K562 (cell line): ENCODE measurements at regions not wholly inside any gene's neighbourhood (a gene's known extent, or its start where the extent isn't known, plus 50 kb on each side); places are given as distances from the start of the nearest gene placed in this dataset.

Source experiments
- ATAC-seq: fragments of 200-7000 bp; cut with Tn5 transposase; 3 replicates; pipeline ENCODE4 v1.9.1; 2020; ENCODE audit warnings: moderate library complexity
- BruUV-seq: library from RNA; stranded (reverse); fragments of 400-500 nt; replicated peaks from 2 replicates; lab custom pipeline; 2021; lab: Mats Ljungman, UMichigan
- CTCF ChIA-PET: fragments of 300-600 bp; formaldehyde crosslinking; extraction: SDS; loops from one replicate; lab custom pipeline; 2021; ENCODE audit warnings: low intra/inter-chr PET ratio; lab: Yijun Ruan, JAX
- POLR2A ChIA-PET: fragments of 300-600, 350-650 bp; sonication (Branson Sonifier 250); formaldehyde crosslinking; extraction: SDS; loops from one replicate; lab custom pipeline; 2021; ENCODE audit warnings: antibody characterized with exemption, inconsistent platforms; lab: Yijun Ruan, JAX
- DNase-seq, 4 experiments: peaks; one replicate each; pipeline versions ENCODE4 v3.0.0 to v3.0.0-alpha.2; 2011 to 2018; ENCODE audit warnings: low spot score in 3 of 4, mixed read lengths in 3 of 4; ENCODE audit errors: extremely low read depth in 1 of 4
- FAIRE-seq: peaks from 2 replicates; lab custom pipeline; 2011; peaks lifted over from hg19 to GRCh38; lab: Jason Lieb, UNC
- H2AFZ ChIP-seq: 2 replicates; pipeline ENCODE4 v1.6.0; 2011; ENCODE audit warnings: low read depth, low read length, control low read depth, inconsistent platforms
- H3K27ac ChIP-seq: fragments of 200-600 bp; 3 replicates; pipeline ENCODE4 v1.8.0; 2011; ENCODE audit warnings: low read depth, mild to moderate bottlenecking, control low read depth, inconsistent platforms, low read length, moderate library complexity, mixed read lengths; ENCODE audit errors: extremely low read depth
- H3K27me3 ChIP-seq, 2 experiments: fragments of 300-600 bp in 1 of 2; 2 replicates in 1 of 2; 3 replicates in 1 of 2; pipeline versions ENCODE4 v1.6.0 to v1.8.0; 2011; ENCODE audit warnings: inconsistent platforms in 2 of 2, low read length in 2 of 2, mild to moderate bottlenecking in 1 of 2, mixed read lengths in 1 of 2, moderate library complexity in 1 of 2; ENCODE audit not compliant: control insufficient read depth in 2 of 2, insufficient read depth in 2 of 2
- H3K36me3 ChIP-seq: fragments of 300-600 bp; 3 replicates; pipeline ENCODE4 v1.8.0; 2011; ENCODE audit warnings: mild to moderate bottlenecking, low read length, inconsistent platforms; ENCODE audit not compliant: control insufficient read depth, insufficient read depth
- H3K4me1 ChIP-seq, 2 experiments: fragments of 200-600 bp in 1 of 2; replicated peaks in 1 of 2; 2 replicates in 1 of 2; 3 replicates in 1 of 2; pipeline versions ENCODE4 v1.5.1 to v1.8.0; 2011; ENCODE audit warnings: inconsistent platforms in 2 of 2, low read length in 2 of 2, mild to moderate bottlenecking in 1 of 2, mixed read lengths in 1 of 2, moderate library complexity in 1 of 2; ENCODE audit not compliant: control insufficient read depth in 2 of 2, insufficient read depth in 2 of 2
- H3K4me2 ChIP-seq: 2 replicates; pipeline ENCODE4 v1.6.1; 2011; ENCODE audit warnings: low read length, control low read depth, inconsistent platforms, mixed read lengths; ENCODE audit not compliant: insufficient read depth
- H3K4me3 ChIP-seq: fragments of 200-600 bp; sonication (generic), shearing (Covaris generic); 2 replicates; pipeline ENCODE4 v1.5.1; 2016; ENCODE audit warnings: control low read depth, inconsistent platforms
- H3K79me2 ChIP-seq: fragments of 200-600 bp; 3 replicates; pipeline ENCODE4 v1.8.0; 2011; ENCODE audit warnings: low read length, inconsistent platforms; ENCODE audit not compliant: control insufficient read depth, insufficient read depth
- H3K9ac ChIP-seq, 2 experiments: 2 replicates each; pipeline versions ENCODE4 v1.6.0 to v1.6.1; 2011; ENCODE audit warnings: low read depth in 2 of 2, low read length in 2 of 2, control low read depth in 1 of 2, inconsistent platforms in 1 of 2, mild to moderate bottlenecking in 1 of 2, mixed read lengths in 1 of 2; ENCODE audit not compliant: insufficient read depth in 1 of 2
- H3K9me1 ChIP-seq: one replicate; pipeline ENCODE4 v1.6.0; 2011; ENCODE audit warnings: inconsistent platforms, mild to moderate bottlenecking, low read length, moderate library complexity; ENCODE audit not compliant: control insufficient read depth, insufficient read depth
- H3K9me3 ChIP-seq: replicated peaks from 2 replicates; pipeline ENCODE4 v1.5.1; 2011; ENCODE audit warnings: low read depth, low read length, inconsistent platforms; ENCODE audit not compliant: control insufficient read depth, insufficient read depth
- H4K20me1 ChIP-seq: replicated peaks from 2 replicates; pipeline ENCODE4 v1.6.1; 2011; ENCODE audit warnings: low read length, inconsistent platforms, mixed read lengths; ENCODE audit not compliant: control insufficient read depth, insufficient read depth
- BRF1 ChIP-seq: IDR thresholded peaks from 3 replicates; pipeline ENCODE4 v1.6.1; 2011; ENCODE audit warnings: borderline replicate concordance, mild to moderate bottlenecking; ENCODE audit not compliant: insufficient read length; ENCODE audit errors: extremely low read depth
- CHCHD3 ChIP-seq: fragments of 250-450 bp; sonication (Bioruptor Pico); IDR thresholded peaks from 2 replicates; pipeline ENCODE4 v2.1.2; 2022; ENCODE audit warnings: mild to moderate bottlenecking
- ELF4 ChIP-seq: fragments of 450-650 bp; formaldehyde crosslinking; IDR thresholded peaks from 2 replicates; pipeline ENCODE4 v1.4.0; 2022; ENCODE audit warnings: missing genetic modification characterization
- L3MBTL2 ChIP-seq: fragments of 450-650 bp; IDR thresholded peaks from 2 replicates; pipeline ENCODE4 v1.6.1; 2016; ENCODE audit warnings: mild to moderate bottlenecking, moderate library complexity
- MEIS2 ChIP-seq: fragments of 450-650 bp; IDR thresholded peaks from 2 replicates; pipeline ENCODE4 v1.6.1; 2014; ENCODE audit warnings: mild to moderate bottlenecking; ENCODE audit not compliant: partially characterized antibody
- PPARD ChIP-seq: fragments of 250-450 bp; sonication (Bioruptor Pico); IDR thresholded peaks from 2 replicates; pipeline ENCODE4 v1.8.0; 2022; ENCODE audit warnings: inconsistent platforms, mild to moderate bottlenecking, moderate library complexity
- THRA ChIP-seq: fragments of 450-650 bp; IDR thresholded peaks from 2 replicates; pipeline ENCODE4 v1.6.1; 2017; ENCODE audit warnings: mild to moderate bottlenecking, moderate library complexity
- U2AF2 ChIP-seq: fragments of 200-400 bp; formaldehyde crosslinking; optimal IDR thresholded peaks from 2 replicates; pipeline ENCODE3; 2017; ENCODE audit warnings: low read depth, mild to moderate bottlenecking, low read length
- ZNF324 ChIP-seq: fragments of 250-450 bp; sonication (Bioruptor Pico); IDR thresholded peaks from 2 replicates; pipeline ENCODE4 v1.4.0; 2020; ENCODE audit warnings: mild to moderate bottlenecking
- WGBS: fragments of 100-300 bp; shearing (Covaris generic); methylation state at CpG from one replicate; pipeline ENCODE4 v1.1.6; 2016; ENCODE audit warnings: low coverage, mixed read lengths; ENCODE audit not compliant: insufficient coverage; ENCODE audit errors: missing lambda C conversion rate; 5-methylcytosine and 5-hydroxymethylcytosine counted together
- in situ Hi-C: fragments of 300-500 bp; cut with MboI; formaldehyde crosslinking; loops from 4 replicates; pipeline ENCODE4 v1.15.0; 2018; ENCODE audit warnings: inconsistent platforms, mixed read lengths
- intact Hi-C: fragments of 100-400 bp; cut with micrococcal nuclease; formaldehyde crosslinking; loops from 2 replicates; pipeline ENCODE4 v1.14.2; 2022

GRCh38 chr12:83866477-83866876 lies 1046.1 kb downstream of the SLC6A15 start:
- FAIRE-seq, result no peak
- DNase-seq, result no peak
- Histone ChIP-seq H3K27me3 (no peaks in the 10 kb centered on the region), H3K9me1 (no peaks in the 10 kb centered on the region), H3K27ac (no peak overlapping the region), H3K36me3 (no peaks in the 10 kb centered on the region), H4K20me1 (no peaks in the 10 kb centered on the region), H3K4me1 (no peaks in the 10 kb centered on the region), H3K9ac (no peak overlapping the region), H3K4me2 (no peak overlapping the region)
- intact Hi-C loops, result no loop called here
- ATAC-seq, result no peak
- no TSS peak for BruUV-seq
- CTCF ChIA-PET, result no interaction called here
- in situ Hi-C loops, result no loop called here
- TF ChIP-seq U2AF2 (no peak), THRA (no peak), BRF1 (no peak), PPARD (no peak), ELF4 (CRISPR knock-in tag) (no peak), CHCHD3 (no peak), L3MBTL2 (no peak), MEIS2 (no peak), ZNF324 (CRISPR knock-in tag) (no peak)
- TF ChIP-seq, all 486 proteins: peak for 0
- no peak overlapping the region for H2AFZ ChIP-seq
- POLR2A ChIA-PET, result no interaction called here
- H3K79me2 ChIP-seq, result no peaks in the 10 kb centered on the region
- no peak overlapping the region for H3K4me3 ChIP-seq
- 3% methylated on average over 4 of the region's 4 CpGs for WGBS
- no peaks in the 10 kb centered on the region for H3K9me3 ChIP-seq
